Large intestine (tissue), 3 donors: ENCODE measurements at regions not wholly inside any gene's neighbourhood (a gene's known extent, or its start where the extent isn't known, plus 50 kb on each side); places are given as distances from the start of the nearest gene placed in this dataset.

Experiments used
- DNase-seq, 2 donors: peaks; one replicate each; pipeline versions ENCODE4 v3.0.0 to v3.0.0-alpha.2; 2013
- H3K27ac ChIP-seq: one replicate; pipeline ENCODE4 v1.5.1; 2013; ENCODE audit warnings: low read length
- H3K27me3 ChIP-seq: 2 replicates; pipeline ENCODE4 v1.6.1; 2013; ENCODE audit warnings: low read length; ENCODE audit not compliant: control insufficient read depth, insufficient read depth
- H3K36me3 ChIP-seq: 2 replicates; pipeline ENCODE4 v1.6.1; 2013; ENCODE audit warnings: low read length; ENCODE audit not compliant: control insufficient read depth, insufficient read depth
- H3K4me1 ChIP-seq: one replicate; pipeline ENCODE4 v1.6.1; 2013; ENCODE audit warnings: low read length; ENCODE audit not compliant: control insufficient read depth, insufficient read depth
- H3K4me3 ChIP-seq: one replicate; pipeline ENCODE4 v1.5.1; 2013; ENCODE audit warnings: low read length
- H3K9me3 ChIP-seq: one replicate; pipeline ENCODE4 v1.6.1; 2013; ENCODE audit warnings: mild to moderate bottlenecking, low read depth, low read length, moderate library complexity; ENCODE audit not compliant: control insufficient read depth
- WGBS: methylation state at CpG from one replicate; pipeline ENCODE4 v1.1.5; 2013; ENCODE audit warnings: low lambda C conversion rate; ENCODE audit not compliant: insufficient coverage; 5-methylcytosine and 5-hydroxymethylcytosine counted together

DNA sequence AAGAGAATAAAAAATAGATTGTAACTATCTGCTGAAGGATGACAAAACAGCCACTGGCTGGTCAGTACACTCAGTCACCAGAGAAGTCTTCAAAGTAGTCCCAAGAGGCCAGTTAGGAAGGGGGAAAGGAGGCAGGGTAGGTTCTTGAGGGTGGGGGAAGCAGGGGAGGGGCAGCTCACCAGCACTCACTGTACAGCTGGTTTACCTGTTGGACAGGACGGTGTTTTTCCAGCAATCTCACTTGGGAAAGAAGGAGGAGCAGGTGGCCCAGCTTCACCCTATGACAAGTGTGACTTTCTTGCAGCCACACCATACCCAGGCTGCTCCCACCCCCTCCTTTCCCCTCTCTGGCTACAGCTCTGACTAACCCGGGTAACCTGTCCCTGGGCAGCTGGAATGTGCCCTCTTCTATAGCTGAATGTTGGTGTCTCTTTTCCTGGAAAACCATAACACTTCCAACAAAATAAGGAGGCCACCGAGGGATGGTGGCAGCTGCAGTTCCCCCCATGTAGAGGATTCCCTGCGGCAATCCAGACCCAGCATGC is 203.4 kb upstream of the NSMCE3 start:
- Histone ChIP-seq H3K27ac (no peak overlapping the region), H3K4me3 (no peak overlapping the region), H3K27me3 (no peaks in the 10 kb centered on the region), H3K4me1 (no peaks in the 10 kb centered on the region), H3K36me3 (no peaks in the 10 kb centered on the region), H3K9me3 (no peaks in the 10 kb centered on the region)
- no peak for DNase-seq
- WGBS: no CpG with 5 or more reads among the region's 4 CpGs

DNA sequence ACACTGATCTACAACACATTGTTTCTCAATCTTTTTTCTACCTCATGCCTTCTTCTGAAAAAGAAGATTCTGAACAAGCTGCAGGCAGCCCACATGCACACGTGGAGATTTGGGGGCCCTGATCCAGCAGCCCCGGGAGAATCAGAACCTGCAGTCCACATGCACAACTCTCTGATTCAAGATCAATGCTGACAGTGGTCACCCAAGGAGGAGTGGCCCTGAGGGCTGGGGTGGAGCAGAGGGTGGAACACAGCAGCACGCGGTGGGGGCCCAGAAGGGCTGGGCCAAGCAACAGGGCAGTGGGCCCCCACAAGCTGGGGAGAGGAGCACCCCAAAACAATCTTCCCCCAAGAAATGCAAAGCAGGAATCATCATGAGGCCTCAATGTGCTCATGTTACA is 202.1 kb upstream of the NSMCE3 start:
- WGBS: no CpG with 5 or more reads among the region's 4 CpGs
- H3K36me3 ChIP-seq: no peaks in the 10 kb centered on the region

DNA sequence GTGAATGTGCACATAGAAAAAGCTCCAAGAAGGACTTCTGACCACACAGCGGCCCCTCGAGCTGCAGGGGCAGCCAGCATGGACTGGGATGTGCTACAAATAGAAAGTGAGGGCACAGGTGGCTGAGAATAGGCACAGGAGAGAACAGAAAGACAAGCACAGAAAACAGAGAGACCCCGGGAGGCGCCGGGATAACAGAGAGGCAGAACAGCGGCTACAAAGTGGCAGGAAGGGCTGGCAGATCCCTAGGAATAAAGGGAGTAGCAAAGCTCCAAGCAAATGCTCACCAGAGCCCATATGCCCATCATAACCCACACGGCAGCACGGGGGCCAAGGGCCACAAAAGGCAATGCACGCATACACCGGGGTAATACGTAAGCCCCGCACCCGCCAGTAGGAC is 201.7 kb upstream of the NSMCE3 start:
- WGBS: no CpG with 5 or more reads among the region's 13 CpGs
- Histone ChIP-seq H3K9me3 (no peaks in the 10 kb centered on the region), H3K4me3 (no peak overlapping the region), H3K36me3 (no peaks in the 10 kb centered on the region), H3K27me3 (no peaks in the 10 kb centered on the region), H3K4me1 (no peaks in the 10 kb centered on the region), H3K27ac (no peak overlapping the region)
- no peak for DNase-seq

More for the DNA sequence above, 202.1 kb upstream of the NSMCE3 start:
- Histone ChIP-seq H3K27me3 (no peaks in the 10 kb centered on the region), H3K4me1 (no peaks in the 10 kb centered on the region), H3K9me3 (no peaks in the 10 kb centered on the region), H3K4me3 (no peak overlapping the region), H3K27ac (no peak overlapping the region)
- no peak for DNase-seq

DNA sequence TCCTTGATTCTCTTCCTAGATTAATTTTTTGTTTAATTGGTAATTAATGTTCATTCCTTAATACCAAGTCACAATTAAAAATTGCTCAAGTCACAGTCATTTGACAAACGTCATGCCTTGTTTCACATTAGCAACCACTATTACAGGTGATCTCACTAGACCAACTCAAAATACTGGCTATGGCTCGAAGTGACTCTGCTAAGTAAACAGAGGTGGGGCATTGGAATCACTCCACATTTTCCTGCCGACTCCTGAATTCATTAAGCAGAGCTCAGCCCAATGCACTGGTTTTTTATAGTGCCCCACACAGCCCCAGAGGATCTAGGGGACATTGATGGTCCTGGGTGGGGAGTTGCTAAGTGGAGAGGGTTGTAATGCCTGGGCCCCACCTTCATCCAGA is 201.2 kb upstream of the NSMCE3 start:
- WGBS: no CpG with 5 or more reads among the region's 3 CpGs
- Histone ChIP-seq H3K36me3 (no peaks in the 10 kb centered on the region), H3K4me3 (no peak overlapping the region), H3K27me3 (no peaks in the 10 kb centered on the region), H3K9me3 (no peaks in the 10 kb centered on the region), H3K27ac (no peak overlapping the region), H3K4me1 (no peaks in the 10 kb centered on the region)
- DNase-seq: peak; percentile 16 to 30

DNA sequence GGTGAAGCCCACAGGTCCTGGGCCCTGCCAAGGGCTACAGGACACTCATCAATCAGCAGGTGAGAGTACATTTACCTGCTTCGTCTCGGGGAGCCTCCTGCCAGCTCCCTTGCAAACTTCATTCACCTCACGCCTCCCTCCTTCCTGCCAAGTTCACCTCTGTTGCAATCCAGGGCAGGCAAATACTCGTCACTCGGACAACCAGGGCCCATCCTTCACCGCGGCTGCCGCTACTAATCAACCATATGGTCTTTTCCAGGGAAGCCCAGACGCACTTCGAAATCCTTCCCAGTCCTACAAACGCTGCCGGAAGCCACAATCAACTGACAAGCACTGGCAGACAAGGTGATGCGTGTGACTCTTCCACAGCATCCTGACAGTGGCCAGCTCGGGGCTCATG is 200.7 kb upstream of the NSMCE3 start:
- Histone ChIP-seq H3K27ac (no peak overlapping the region), H3K4me3 (no peak overlapping the region), H3K36me3 (no peaks in the 10 kb centered on the region), H3K9me3 (no peaks in the 10 kb centered on the region), H3K27me3 (no peaks in the 10 kb centered on the region), H3K4me1 (no peaks in the 10 kb centered on the region)
- WGBS: no CpG with 5 or more reads among the region's 14 CpGs
- no peak for DNase-seq

DNA sequence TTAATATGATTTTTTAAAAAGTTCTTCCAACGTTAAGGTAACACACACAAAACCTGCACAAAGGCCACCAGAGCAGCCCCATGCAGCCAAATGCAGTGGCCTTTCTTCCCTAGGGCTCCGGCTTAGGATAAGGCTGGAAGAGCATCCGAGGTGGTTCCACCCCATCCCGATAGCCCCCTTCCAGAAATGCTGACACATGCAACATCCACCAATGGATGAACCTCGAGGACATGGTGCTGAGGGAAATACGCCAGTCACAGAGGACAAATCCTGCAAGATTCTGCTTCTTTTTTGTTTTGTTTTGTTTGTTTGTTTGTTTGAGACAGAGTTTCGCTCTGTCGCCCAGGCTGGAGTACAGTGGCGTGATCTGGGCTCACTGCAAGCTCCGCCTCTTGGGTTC is 199.3 kb upstream of the NSMCE3 start:
- 100% methylated on average over 1 of the region's 10 CpGs for WGBS
- Histone ChIP-seq H3K27ac (no peak overlapping the region), H3K27me3 (no peaks in the 10 kb centered on the region), H3K4me1 (no peaks in the 10 kb centered on the region), H3K9me3 (no peaks in the 10 kb centered on the region), H3K36me3 (no peaks in the 10 kb centered on the region), H3K4me3 (no peak overlapping the region)
- DNase-seq: no peak

DNA sequence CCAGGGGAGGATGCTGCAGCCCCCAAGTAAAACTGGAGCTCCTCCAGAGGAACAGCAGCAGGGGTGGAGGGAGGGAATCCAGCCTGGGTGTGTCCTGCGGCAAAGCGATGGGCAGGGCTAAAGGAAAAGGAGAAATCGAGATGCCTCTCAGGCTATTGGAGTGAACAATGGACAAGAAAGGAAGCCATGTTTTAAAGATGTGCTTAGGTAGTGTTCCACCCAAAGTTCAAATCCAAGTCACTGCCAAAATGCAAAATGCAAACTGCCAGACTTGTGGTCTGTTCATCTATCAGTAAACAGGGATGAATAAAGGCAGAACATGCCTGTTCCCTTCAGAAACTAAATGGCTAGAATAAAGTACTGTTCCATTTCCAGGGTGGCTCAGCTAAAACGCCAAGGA is 197.5 kb upstream of the NSMCE3 start:
- Histone ChIP-seq H3K36me3 (no peaks in the 10 kb centered on the region), H3K4me1 (no peaks in the 10 kb centered on the region), H3K27me3 (no peaks in the 10 kb centered on the region), H3K27ac (no peak overlapping the region), H3K9me3 (no peaks in the 10 kb centered on the region), H3K4me3 (no peak overlapping the region)
- 94% methylated on average over 3 of the region's 4 CpGs for WGBS
- no peak for DNase-seq

DNA sequence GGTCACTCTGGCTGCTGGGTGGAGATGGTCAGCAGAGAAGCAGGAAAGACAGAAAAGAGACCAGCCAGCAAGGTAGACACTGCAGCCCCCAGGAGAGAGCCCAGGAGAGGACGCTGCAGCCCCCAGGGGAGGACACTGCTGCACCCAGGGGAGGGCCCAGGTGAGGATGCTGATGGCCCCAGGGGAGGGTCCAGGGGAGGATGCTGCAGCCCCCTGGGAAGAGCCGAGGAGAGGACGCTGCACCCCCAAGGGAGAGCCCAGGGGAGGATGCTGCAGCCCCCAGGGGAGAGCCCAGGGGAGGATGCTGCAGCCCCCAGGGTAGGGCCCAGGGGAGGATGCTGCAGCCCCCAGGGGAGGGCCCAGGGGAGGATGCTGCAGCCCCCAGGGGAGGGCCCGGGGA is 196.7 kb upstream of the NSMCE3 start:
- H3K27me3 ChIP-seq: no peaks in the 10 kb centered on the region
- no peak overlapping the region for H3K4me3 ChIP-seq
- no peaks in the 10 kb centered on the region for H3K4me1 ChIP-seq
- H3K27ac ChIP-seq: no peak overlapping the region
- no peaks in the 10 kb centered on the region for H3K36me3 ChIP-seq
- no peaks in the 10 kb centered on the region for H3K9me3 ChIP-seq
- DNase-seq: no peak
- no CpG with 5 or more reads among the region's 4 CpGs for WGBS

DNA sequence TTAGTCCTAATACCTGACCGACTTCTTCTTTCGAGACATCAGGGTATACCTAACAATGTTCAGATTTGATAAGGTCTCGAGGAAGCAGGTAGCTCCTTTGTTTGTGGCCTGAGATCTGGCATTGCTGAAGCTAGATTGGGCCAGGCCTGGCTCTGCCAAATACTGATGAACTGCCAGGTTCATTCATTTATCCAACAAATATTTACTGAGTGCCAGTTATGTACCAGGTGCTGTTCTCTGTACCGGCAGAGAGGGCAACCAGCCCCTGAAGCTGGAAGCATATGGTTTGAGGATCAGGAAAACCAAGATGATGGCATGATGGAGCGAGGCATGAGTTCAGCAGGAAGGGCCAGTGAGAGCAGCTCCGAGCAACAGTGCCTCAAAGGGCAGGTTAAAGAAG is 196.2 kb upstream of the NSMCE3 start:
- Histone ChIP-seq H3K27ac (no peak overlapping the region), H3K9me3 (no peaks in the 10 kb centered on the region), H3K27me3 (no peaks in the 10 kb centered on the region), H3K4me1 (no peaks in the 10 kb centered on the region), H3K36me3 (no peaks in the 10 kb centered on the region), H3K4me3 (no peak overlapping the region)
- WGBS: no CpG with 5 or more reads among the region's 6 CpGs
- no peak for DNase-seq

DNA sequence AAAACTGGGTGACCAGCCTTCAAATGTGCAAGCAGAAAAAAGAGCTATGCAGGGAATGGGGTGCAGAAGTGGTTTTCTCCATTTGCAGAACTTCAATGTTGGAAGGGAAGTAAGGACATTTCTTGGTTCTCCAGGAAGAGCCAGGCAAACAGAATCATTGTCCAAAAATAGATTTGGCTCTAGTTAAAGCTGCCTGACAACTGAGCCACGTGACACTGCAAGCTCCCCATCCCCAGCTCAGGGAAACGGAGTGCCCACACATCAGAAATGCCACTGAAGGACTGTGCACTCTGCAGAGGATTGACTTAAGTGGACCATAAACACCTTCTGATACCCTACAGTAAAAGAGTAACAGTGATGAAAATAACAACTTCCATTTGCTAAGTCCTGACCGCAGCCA is 195.6 kb upstream of the NSMCE3 start:
- H3K27me3 ChIP-seq: no peaks in the 10 kb centered on the region
- H3K9me3 ChIP-seq: no peaks in the 10 kb centered on the region
- DNase-seq: no peak
- H3K4me1 ChIP-seq: no peaks in the 10 kb centered on the region
- H3K36me3 ChIP-seq: no peaks in the 10 kb centered on the region
- H3K4me3 ChIP-seq: no peak overlapping the region
- H3K27ac ChIP-seq: no peak overlapping the region
- no CpG with 5 or more reads among the region's 3 CpGs for WGBS

DNA sequence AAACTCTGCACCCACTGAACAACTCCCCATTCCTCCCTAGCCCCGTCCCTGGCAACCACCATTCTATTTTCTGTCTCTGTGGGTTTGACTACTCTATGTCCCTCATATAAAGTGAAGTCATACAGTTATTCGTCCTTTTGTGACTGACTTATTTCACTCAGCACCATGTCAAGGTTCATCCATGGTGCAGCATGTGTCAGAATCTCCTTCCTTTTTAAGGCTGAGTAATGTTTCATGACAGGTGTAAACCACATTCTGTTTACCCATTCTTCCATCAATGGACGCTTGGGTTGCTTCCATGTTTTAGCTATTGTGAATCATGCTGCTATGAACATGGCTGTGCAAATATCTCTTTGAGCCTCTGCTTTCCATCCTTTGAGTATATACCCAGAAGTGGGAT is 192.3 kb upstream of the NSMCE3 start:
- no CpG with 5 or more reads among the region's 3 CpGs for whole genome bisulfite sequencing
- H3K36me3 ChIP-seq: no peaks in the 10 kb centered on the region
- H3K27ac ChIP-seq: no peak overlapping the region
- no peak for DNase-seq
- H3K4me1 ChIP-seq: no peaks in the 10 kb centered on the region
- no peaks in the 10 kb centered on the region for H3K9me3 ChIP-seq
- H3K4me3 ChIP-seq: no peak overlapping the region
- H3K27me3 ChIP-seq: no peaks in the 10 kb centered on the region
